GM12878 (cell line): ENCODE measurements at regions not wholly inside any gene's neighbourhood (a gene's known extent, or its start where the extent isn't known, plus 50 kb on each side); places are given as distances from the start of the nearest gene placed in this dataset.

ENCODE experiments used
- ATAC-seq: fragments of 200-7000 bp; cut with Tn5 transposase; 3 replicates; pipeline ENCODE4 v1.9.1; 2020; ENCODE audit warnings: mild to moderate bottlenecking, moderate library complexity
- BruUV-seq: library from RNA; stranded (reverse); fragments of 400-500 nt; replicated peaks from 2 replicates; lab custom pipeline; 2021; lab: Mats Ljungman, UMichigan
- CTCF ChIA-PET: fragments of 300-600 bp; sonication (Branson Sonifier 250); formaldehyde crosslinking; extraction: SDS; loops from one replicate; lab custom pipeline; 2021; ENCODE audit warnings: inconsistent platforms; lab: Yijun Ruan, JAX
- POLR2A ChIA-PET: fragments of 350-600 bp; formaldehyde crosslinking; extraction: SDS; loops from one replicate; lab custom pipeline; 2021; ENCODE audit warnings: inconsistent platforms; lab: Charles Lee
- RAD21 ChIA-PET: fragments of 300-600 bp; sonication (Branson Sonifier 250); formaldehyde crosslinking; loops from one replicate; lab custom pipeline; 2023; ENCODE audit warnings: antibody characterized with exemption; ENCODE audit not compliant: unreplicated experiment; lab: Charles Lee
- SMC1A ChIA-PET: fragments of 300-600 bp; sonication (Branson Sonifier 250); formaldehyde crosslinking; loops from one replicate; lab custom pipeline; 2023; ENCODE audit not compliant: unreplicated experiment, uncharacterized antibody; lab: Charles Lee
- DNase-seq: peaks from one replicate; pipeline ENCODE4 v3.0.0-alpha.2; 2011; ENCODE audit warnings: low read depth, low spot score
- FAIRE-seq: peaks from 3 replicates; lab custom pipeline; 2011; peaks lifted over from hg19 to GRCh38; lab: Jason Lieb, UNC
- H2AFZ ChIP-seq: 2 replicates; pipeline ENCODE4 v1.6.0; 2011; ENCODE audit warnings: low read depth, low read length, control low read depth; ENCODE audit not compliant: control insufficient read depth
- H3K27ac ChIP-seq: 2 replicates; pipeline ENCODE4 v1.5.1; 2011; ENCODE audit warnings: control low read depth; ENCODE audit not compliant: control insufficient read depth, insufficient read depth
- H3K27me3 ChIP-seq, 2 experiments: replicated peaks in 1 of 2; 2 replicates each; pipeline versions ENCODE4 v1.6.0 to v1.6.1; 2011; ENCODE audit warnings: low read length in 1 of 2; ENCODE audit not compliant: control insufficient read depth in 2 of 2, insufficient read depth in 2 of 2
- H3K36me3 ChIP-seq, 2 experiments: 2 replicates each; pipeline ENCODE4 v1.5.1; 2011; ENCODE audit warnings: low read length in 1 of 2; ENCODE audit not compliant: control insufficient read depth in 2 of 2, insufficient read depth in 2 of 2
- H3K4me1 ChIP-seq: 2 replicates; pipeline ENCODE4 v1.6.1; 2011; ENCODE audit warnings: mild to moderate bottlenecking, low read length, moderate library complexity, mixed read lengths; ENCODE audit not compliant: control insufficient read depth, insufficient read depth
- H3K4me2 ChIP-seq: 2 replicates; pipeline ENCODE4 v1.6.0; 2011; ENCODE audit warnings: control low read depth; ENCODE audit not compliant: control insufficient read depth, insufficient read depth
- H3K4me3 ChIP-seq: fragments of 200-600 bp; sonication (generic); 2 replicates; pipeline ENCODE4 v1.5.1; 2016
- H3K79me2 ChIP-seq: 2 replicates; pipeline ENCODE4 v1.6.0; 2011; ENCODE audit warnings: low read length; ENCODE audit not compliant: control insufficient read depth, insufficient read depth
- H3K9ac ChIP-seq: 2 replicates; pipeline ENCODE4 v1.8.0; 2011; ENCODE audit warnings: low read length, control low read depth, mixed read lengths; ENCODE audit not compliant: control insufficient read depth, insufficient read depth
- H3K9me3 ChIP-seq: replicated peaks from 3 replicates; pipeline ENCODE4 v1.5.1; 2011; ENCODE audit warnings: mild to moderate bottlenecking, low read length; ENCODE audit not compliant: control insufficient read depth, insufficient read depth
- H4K20me1 ChIP-seq: 2 replicates; pipeline ENCODE4 v1.6.0; 2011; ENCODE audit not compliant: control insufficient read depth, insufficient read depth
- CHD1 ChIP-seq: IDR thresholded peaks from 2 replicates; pipeline ENCODE4 v1.6.1; 2012; ENCODE audit warnings: low read depth, low read length, improper control_type of control experiment
- CTCF ChIP-seq, 3 experiments: IDR thresholded peaks in 2 of 3; conservative IDR thresholded peaks in 1 of 3; 2 replicates each; pipeline ENCODE4 v1.5.1; 2011; ENCODE audit warnings: low read depth in 3 of 3, low read length in 3 of 3, mild to moderate bottlenecking in 3 of 3, control low read depth in 2 of 3, moderate library complexity in 2 of 3, inconsistent platforms in 1 of 3, mixed read lengths in 1 of 3; ENCODE audit not compliant: control insufficient read depth in 2 of 3, insufficient read depth in 1 of 3; ENCODE audit errors: extremely low read depth in 1 of 3
- ESRRA ChIP-seq: IDR thresholded peaks from 2 replicates; pipeline ENCODE4 v1.6.1; 2012; ENCODE audit warnings: mild to moderate bottlenecking, low read length, improper control_type of control experiment
- FOXM1 ChIP-seq: IDR thresholded peaks from 2 replicates; pipeline ENCODE4 v1.6.1; 2012; ENCODE audit warnings: low read depth, mild to moderate bottlenecking, inconsistent platforms, low read length, moderate library complexity
- HDAC2 ChIP-seq: fragments of 200-600 bp; sonication (generic); IDR thresholded peaks from 2 replicates; pipeline ENCODE4 v1.6.1; 2017
- IKZF2 ChIP-seq, 2 experiments: fragments of 450-650 bp; IDR thresholded peaks; 2 replicates each; pipeline ENCODE4 v1.6.1; 2017; ENCODE audit warnings: mild to moderate bottlenecking in 2 of 2, moderate library complexity in 2 of 2
- MEF2A ChIP-seq: IDR thresholded peaks from 2 replicates; pipeline ENCODE4 v1.6.1; 2011; ENCODE audit warnings: low read depth, mild to moderate bottlenecking, low read length, moderate library complexity; ENCODE audit not compliant: insufficient read depth
- MYC ChIP-seq: IDR thresholded peaks from 2 replicates; pipeline ENCODE4 v1.6.1; 2011; ENCODE audit warnings: mild to moderate bottlenecking, low read length, moderate library complexity, inconsistent platforms; ENCODE audit not compliant: insufficient read depth, insufficient replicate concordance, insufficient read length, severe bottlenecking
- NBN ChIP-seq: fragments of 450-650 bp; IDR thresholded peaks from 2 replicates; pipeline ENCODE4 v1.6.1; 2016
- NR2C1 ChIP-seq: fragments of 450-650 bp; IDR thresholded peaks from 2 replicates; pipeline ENCODE4 v1.6.1; 2017; ENCODE audit warnings: antibody characterized with exemption, mild to moderate bottlenecking, moderate library complexity
- POLR2A ChIP-seq: IDR thresholded peaks from 2 replicates; pipeline ENCODE4 v1.6.1; 2011; ENCODE audit warnings: low read depth, mild to moderate bottlenecking, low read length
- POLR2AphosphoS2 ChIP-seq: IDR thresholded peaks from 2 replicates; pipeline ENCODE4 v1.6.1; 2011; ENCODE audit warnings: low read depth, mild to moderate bottlenecking, low read length, improper control_type of control experiment, moderate library complexity
- RCOR1 ChIP-seq: conservative IDR thresholded peaks from 2 replicates; pipeline ENCODE4 v1.6.1; 2012; ENCODE audit warnings: low read depth, low read length, improper control_type of control experiment
- STAT3 ChIP-seq: IDR thresholded peaks from 2 replicates; pipeline ENCODE4 v1.6.1; 2011; ENCODE audit warnings: low read depth, low read length, improper control_type of control experiment
- SUZ12 ChIP-seq: fragments of 200-600 bp; sonication (generic); IDR thresholded peaks from one replicate; pipeline ENCODE4 v1.6.1; 2018; ENCODE audit warnings: antibody characterized with exemption, mild to moderate bottlenecking; ENCODE audit not compliant: unreplicated experiment
- WGBS: methylation state at CpG from one replicate; pipeline ENCODE4 v1.1.6; 2016; ENCODE audit warnings: low lambda C conversion rate; ENCODE audit not compliant: insufficient replicate concordance, insufficient coverage; ENCODE audit errors: missing lambda C conversion rate; 5-methylcytosine and 5-hydroxymethylcytosine counted together
- in situ Hi-C: fragments of 300-500 bp; cut with MboI; formaldehyde crosslinking; loops from 9 replicates; pipeline ENCODE4 v1.14.3; 2018; ENCODE audit warnings: mixed read lengths
- intact Hi-C: fragments of 100-400 bp; cut with micrococcal nuclease; formaldehyde crosslinking; loops from one replicate; pipeline ENCODE4 v1.14.2; 2022; ENCODE audit not compliant: unreplicated experiment

GRCh38 chr2:76083248-76083647 is 372.5 kb upstream of the GCFC2 start (continued):
- TF ChIP-seq ESRRA, result no peak
- no peak for TF ChIP-seq STAT3
- TF ChIP-seq IKZF2 (IDR thresholded peaks at IDR 0.05), result no peak
- TF ChIP-seq MYC, result no peak
- no peak for TF ChIP-seq MEF2A
- TF ChIP-seq HDAC2, result no peak

GRCh38 chr2:76082509-76082908 is 371.8 kb upstream of the GCFC2 start:
- POLR2A ChIA-PET, result no interaction called here
- no peak for TF ChIP-seq NR2C1
- TF ChIP-seq, all 136 proteins: peak for 0
- H3K27me3 ChIP-seq, result no peaks in the 10 kb centered on the region
- no peaks in the 10 kb centered on the region for H3K9me3 ChIP-seq
- H3K4me3 ChIP-seq, result no peak overlapping the region
- no peaks in the 10 kb centered on the region for H4K20me1 ChIP-seq
- no peak overlapping the region for H3K27ac ChIP-seq
- in situ Hi-C loops, result no loop called here
- no peak overlapping the region for H3K4me2 ChIP-seq
- H2AFZ ChIP-seq, result no peak overlapping the region
- H3K9ac ChIP-seq, result no peak overlapping the region
- ChIA-PET CTCF (interaction anchor here (0.7 kb wide), 1 partner anchor 392 kb away, joined by 3 read pairs; no protein-coding TSS in a partner anchor), RAD21 (no interaction called here), SMC1A (no interaction called here)
- intact Hi-C loops, result no loop called here
- WGBS, result 9% methylated on average over 3 of the region's 3 CpGs
- BruUV-seq, result no TSS peak
- H3K36me3 ChIP-seq, result no peaks in the 10 kb centered on the region
- no peak for DNase-seq
- ATAC-seq, result no peak
- FAIRE-seq, result no peak
- H3K4me1 ChIP-seq, result no peaks in the 10 kb centered on the region
- no peaks in the 10 kb centered on the region for H3K79me2 ChIP-seq

GRCh38 chr2:76080154-76080553 is 369.4 kb upstream of the GCFC2 start:
- Histone ChIP-seq H3K36me3 (no peaks in the 10 kb centered on the region), H3K27me3 (no peaks in the 10 kb centered on the region), H3K9ac (no peak overlapping the region), H2AFZ (no peak overlapping the region), H4K20me1 (no peaks in the 10 kb centered on the region), H3K4me2 (no peak overlapping the region), H3K79me2 (no peaks in the 10 kb centered on the region), H3K4me1 (no peaks in the 10 kb centered on the region), H3K4me3 (no peak overlapping the region), H3K9me3 (no peaks in the 10 kb centered on the region), H3K27ac (no peak overlapping the region)
- intact Hi-C loops (no loop called here), in situ Hi-C loops (no loop called here)
- ATAC-seq (no peak), FAIRE-seq (no peak), DNase-seq (no peak)
- ChIA-PET POLR2A (no interaction called here), RAD21 (no interaction called here), SMC1A (no interaction called here), CTCF (no interaction called here)
- BruUV-seq, result no TSS peak
- WGBS, result 0% methylated on average over 2 of the region's 2 CpGs
- TF ChIP-seq SUZ12 (no peak), POLR2AphosphoS2 (no peak), CHD1 (no peak), POLR2A (no peak), FOXM1 (no peak), RCOR1 (no peak), CTCF (IDR thresholded peaks at IDR 0.05 in 2 of 3, conservative IDR thresholded peaks at IDR 0.05 in 1 of 3; ENCODE audit: control insufficient read depth in 2 of 3, extremely low read depth in 1 of 3, insufficient read depth in 1 of 3, low read depth in 3 of 3, low read length in 3 of 3) (0 out of 6 replicates have a peak, but pooled peaks of 1 of the 3 experiments have one; percentile 3), NBN (no peak)
